Activated CD4-positive, alpha-beta T cell treated with anti-CD3 and anti-CD28 coated beads for 4 hours (primary cell): ENCODE measurements at regions not wholly inside any gene's neighbourhood (a gene's known extent, or its start where the extent isn't known, plus 50 kb on each side); places are given as distances from the start of the nearest gene placed in this dataset.
"Not testable (repeated sequence)": the region's sequence is repeated elsewhere in the genome, so short reads cannot be mapped to it uniquely, and the experiment has no call there.

Experiments used
- DNase-seq, 2 donors: peaks; one replicate each; pipeline ENCODE4 v3.0.0-alpha.2; 2020

DNA sequence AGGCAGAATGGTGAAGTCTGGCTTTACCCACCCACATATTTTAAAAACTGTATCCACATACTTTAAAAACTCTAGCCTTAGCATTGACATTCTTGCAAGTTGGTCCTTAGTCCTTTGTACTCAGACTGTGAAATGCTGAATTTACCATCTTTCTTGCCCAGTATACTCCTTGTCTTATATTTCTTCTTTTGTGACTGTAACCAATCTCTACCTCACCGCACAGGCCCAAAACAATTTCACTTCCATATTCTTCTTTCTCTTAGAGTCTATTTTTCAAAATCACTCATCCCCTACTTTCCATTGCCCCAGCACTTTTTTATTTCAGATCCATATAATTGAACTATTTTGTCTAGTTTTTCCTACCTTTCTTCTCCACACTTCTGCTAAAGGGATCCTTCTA, 892.4 kb upstream of the B3GALT2 start:
- no peak for DNase-seq

DNA sequence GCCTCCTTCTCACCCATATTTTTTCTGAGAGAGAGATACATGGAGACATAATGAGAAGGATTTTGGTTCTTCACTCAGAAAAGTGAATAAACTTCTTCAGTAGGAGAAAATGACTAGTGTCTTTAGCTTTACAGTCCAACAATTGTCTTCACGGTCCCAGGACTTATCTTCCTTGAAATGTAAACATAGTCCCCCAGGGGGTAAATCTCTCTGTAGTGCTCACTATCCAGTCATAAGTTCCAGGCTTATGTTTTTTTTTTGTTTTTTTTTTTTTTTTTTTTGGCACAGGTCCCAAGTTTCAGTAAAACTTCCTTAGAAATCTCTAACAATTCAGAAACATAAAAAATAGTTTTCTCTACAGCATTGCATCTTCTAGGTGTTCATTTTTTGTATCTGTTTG, 890.2 kb upstream of the B3GALT2 start:
- DNase-seq: no peak

DNA sequence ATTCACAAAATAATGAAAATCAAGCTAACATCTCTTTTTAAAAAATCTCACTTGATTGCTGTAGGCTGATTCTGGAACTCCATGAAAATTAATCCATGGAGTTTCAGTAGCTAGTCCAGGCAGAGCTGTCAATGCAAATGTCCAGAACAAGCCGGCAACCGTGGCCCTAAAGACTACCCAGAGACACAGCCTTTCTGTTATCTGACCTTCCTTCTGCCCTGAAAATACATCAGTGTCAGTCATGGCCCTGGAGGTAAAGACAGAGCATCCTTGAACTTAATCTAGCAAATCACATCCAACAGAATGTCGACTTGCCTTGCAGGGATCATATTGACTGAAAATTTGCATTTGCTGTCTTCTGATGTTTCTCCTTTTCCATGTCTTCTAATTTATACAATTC, 887.4 kb upstream of the B3GALT2 start:
- DNase-seq: no peak

DNA sequence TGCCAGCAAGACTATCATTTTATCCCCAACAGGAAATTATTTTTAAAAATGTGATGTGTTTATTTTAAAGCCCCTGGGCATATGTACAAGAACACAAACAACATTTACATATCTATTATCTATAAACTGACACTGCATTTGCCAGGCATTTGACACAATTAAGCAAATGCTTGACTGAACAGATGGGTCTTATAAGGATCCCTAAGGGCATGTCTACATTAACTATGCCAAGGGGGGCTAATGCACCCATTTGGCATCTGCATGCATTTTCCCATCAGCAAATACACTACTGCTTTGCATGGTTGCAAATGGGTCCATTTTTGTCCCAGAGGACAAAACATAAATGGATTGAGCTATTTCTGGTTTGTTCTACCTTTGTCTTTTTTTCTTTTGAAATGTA, 884.8 kb upstream of the B3GALT2 start:
- DNase-seq: no peak

DNA sequence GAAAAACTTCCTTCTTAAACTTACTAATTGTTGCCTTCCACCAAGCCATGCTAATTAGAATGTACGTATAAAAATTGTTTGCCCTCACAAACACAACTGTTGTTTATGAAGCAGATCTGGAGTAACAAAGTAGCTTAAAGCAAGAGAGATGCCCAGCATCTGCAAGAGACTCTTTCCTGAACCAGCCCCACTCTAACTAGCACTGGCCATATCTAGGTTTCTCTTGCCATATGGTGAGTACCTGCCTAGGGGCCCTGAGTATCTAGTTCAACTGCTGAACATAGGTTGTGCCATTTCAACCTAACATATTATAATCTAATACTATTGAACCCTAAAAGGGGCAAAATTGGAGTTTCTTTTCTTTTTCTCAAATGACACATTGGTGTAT, 883.4 kb upstream of the B3GALT2 start:
- DNase-seq: no peak

DNA sequence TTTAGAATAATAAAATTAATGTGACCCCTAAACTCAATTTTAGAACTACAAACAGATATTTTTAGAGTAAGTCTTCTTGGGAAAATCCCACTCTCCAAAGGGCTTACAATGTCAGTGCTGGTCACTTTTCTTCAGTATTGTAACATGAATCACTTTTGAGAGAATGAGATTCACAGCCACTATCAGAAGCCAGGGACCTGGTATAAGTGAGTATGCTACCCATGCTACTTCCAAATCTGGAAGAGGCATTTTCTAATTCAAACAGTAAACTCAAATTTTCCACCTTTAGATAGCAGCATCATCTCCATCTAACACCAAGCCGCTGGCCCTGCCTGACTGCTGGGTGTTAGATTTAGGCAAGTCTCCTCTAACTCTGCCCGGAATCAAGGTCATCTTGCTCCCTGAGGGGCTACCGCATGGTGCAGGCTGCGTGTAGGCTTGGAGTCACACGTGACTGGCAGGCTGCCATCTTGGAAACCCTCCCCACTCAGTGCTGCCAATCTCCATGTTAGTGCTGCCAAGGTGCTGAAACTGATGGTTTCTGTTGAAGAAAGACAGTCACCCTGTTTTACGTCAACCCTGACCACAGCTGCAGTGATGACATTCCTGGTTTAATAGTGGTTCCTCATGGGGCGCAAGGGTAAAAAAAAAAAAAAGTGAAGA, 882.9 kb upstream of the B3GALT2 start:
- no peak for DNase-seq

DNA sequence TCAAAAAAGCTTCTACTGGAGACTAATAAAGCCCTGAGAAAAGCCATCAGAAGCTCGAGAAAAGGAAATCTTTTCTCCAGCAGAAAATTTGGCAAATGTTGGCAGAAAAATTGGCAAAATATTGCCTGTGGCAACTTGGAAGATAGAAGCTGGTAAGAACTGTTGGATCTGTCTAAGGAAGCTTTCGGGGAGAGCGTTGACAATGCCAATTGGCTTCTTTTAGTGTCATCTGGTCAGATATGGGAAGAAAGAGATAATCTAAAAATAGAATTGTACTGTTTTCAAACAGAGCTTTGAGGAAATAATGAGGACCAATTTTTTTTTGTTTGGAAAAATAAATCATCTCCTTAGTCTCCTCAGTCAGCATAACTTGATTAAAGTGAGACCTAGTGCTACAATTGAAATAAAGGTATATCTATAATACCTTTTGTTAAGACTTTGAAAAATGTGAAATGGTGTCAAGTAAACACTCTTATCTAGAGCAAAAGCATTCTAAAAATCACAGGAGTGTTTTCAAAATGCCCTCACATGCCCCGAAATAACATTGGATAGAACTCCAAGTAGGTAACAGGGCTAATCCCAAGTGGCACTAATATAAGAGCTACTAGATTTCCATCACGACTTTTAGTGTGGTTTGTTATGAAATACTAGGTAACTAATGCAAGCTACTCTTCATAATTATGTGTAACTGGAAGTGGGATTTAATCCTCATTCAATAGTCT, 882.2 kb upstream of the B3GALT2 start:
- DNase-seq: no peak

DNA sequence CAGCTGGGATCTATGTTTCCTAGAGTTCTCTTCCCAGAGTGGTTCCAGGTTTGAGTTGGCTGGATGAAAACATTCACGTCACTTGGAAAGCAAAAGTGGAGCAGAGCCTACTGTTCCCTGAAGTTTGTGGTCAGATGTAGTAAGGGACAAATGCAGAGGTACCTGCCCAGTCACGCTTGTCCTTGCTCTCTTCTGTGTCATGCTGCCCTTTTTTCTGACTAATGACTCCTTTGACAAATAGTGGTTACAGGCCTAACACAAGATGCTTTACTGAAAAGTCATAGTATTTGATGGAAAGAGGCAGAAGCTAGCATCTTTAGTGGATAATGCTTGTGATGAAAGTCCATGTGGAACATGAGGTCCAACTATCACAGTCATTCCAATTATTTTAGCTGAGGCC, 881.4 kb upstream of the B3GALT2 start:
- DNase-seq: no peak

DNA sequence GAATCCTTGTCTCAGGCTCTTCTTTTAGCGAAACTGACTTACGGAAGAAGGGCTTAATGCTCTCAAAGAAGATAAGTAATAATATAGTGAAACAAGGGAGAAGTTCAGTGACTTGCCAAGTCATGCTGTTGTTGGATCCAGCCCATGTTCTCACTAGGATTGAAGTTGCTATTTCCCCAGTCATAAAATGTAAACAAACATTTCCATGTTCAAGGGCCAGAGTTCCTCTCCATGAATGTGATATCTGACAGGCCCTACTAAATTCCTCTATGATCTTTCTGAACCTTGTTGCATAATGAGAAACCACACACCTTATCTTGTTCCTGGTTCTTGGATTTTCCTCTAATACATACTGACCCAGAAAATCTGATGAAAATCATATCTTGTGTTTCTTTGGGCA, 876.5 kb upstream of the B3GALT2 start:
- no peak for DNase-seq

DNA sequence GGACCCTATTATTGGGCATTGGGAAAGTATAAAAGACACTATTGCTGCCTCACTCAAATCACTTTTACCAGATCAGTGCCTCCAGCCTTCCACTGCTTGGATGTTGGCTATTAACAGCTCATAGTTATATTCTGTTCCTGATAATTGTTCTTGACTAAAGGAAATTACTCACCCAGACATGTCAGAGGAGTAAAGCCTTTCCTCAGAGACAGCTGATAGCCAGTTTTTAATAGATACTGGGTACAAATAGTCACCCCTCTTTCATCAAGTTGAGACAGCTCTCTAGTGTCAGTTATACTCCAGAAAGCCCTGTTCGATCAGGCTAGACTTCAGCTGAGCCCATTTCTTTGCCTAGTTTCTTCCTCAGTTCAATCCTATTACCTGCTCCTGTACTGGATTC, 876.1 kb upstream of the B3GALT2 start:
- no peak for DNase-seq

DNA sequence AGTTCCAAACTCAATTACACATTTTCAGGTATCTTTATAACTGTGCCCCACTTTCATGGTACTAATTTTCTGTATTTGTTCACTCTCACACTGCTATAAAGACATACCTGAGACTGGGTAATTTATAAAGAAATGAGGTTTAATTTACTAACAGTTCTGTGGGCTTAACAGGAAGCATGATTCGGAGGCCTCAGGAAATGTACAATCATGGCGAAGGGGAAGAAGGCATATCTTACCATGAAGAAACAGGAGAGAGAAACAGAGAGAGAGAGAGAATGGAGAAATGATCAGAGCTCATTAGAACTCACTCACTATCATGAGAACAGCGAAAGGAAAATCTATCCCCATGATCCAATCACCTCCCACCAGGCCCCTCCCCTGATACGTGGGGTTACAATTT, 874.1 kb upstream of the B3GALT2 start:
- DNase-seq: no peak

DNA sequence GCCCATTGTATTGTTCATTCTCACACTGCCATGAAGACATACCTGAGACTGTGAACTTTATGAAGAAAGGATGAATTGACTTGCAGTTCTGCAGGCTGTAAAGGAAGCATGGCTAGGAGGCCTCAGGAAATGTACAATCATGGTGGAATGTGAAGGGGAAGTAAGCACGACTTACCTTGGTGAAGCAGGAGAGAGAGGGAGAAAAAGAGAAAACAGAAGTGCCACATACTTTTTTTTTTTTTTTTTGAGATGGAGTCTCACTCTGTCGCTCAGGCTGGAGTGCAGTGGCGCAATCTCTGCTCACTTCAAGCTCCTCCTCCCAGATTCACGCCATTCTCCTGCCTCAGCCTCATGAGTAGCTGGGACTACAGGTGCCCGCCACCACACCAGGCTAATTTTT, 871.9 kb upstream of the B3GALT2 start:
- DNase-seq: not testable (repeated sequence)

DNA sequence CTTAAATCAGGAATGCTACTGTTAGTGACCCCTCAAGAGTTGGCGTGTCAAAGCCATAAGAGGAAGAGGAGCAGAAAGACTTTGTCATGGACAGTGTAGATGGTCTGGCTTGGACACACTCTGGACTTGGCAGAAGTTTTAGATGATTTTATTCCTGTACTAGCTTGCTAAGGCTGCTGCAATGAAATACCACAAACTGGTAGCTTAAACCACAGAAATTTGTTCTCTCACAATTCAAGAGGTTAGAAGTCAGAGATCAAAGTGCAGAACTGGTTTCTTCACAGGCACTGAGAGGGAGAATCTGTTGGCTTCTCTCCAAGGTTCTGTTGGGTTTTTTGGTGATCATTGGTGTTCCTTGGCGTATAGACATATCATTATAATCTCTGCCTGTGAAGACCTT, 869.8 kb upstream of the B3GALT2 start:
- DNase-seq: peak in 1 of 2 donors; percentile 18

DNA sequence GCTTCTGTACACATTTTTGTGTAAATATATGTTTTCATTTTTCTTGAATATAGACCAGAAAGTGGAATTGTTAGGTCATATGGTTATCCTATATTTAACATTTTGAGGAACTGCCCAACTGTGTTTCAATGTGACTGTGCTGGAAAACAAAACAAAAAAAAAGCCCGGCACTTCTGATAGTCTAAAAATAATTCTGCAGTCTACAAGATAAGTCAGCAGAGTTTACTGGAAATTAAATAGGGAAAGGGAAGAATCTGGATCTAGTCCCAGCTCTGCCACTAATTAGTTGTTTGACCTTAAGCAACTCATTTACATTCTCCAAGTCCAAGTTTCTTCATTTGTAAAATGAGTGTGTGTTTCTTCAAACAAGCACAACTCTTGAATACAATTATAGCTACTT, 869.1 kb upstream of the B3GALT2 start:
- DNase-seq: no peak

DNA sequence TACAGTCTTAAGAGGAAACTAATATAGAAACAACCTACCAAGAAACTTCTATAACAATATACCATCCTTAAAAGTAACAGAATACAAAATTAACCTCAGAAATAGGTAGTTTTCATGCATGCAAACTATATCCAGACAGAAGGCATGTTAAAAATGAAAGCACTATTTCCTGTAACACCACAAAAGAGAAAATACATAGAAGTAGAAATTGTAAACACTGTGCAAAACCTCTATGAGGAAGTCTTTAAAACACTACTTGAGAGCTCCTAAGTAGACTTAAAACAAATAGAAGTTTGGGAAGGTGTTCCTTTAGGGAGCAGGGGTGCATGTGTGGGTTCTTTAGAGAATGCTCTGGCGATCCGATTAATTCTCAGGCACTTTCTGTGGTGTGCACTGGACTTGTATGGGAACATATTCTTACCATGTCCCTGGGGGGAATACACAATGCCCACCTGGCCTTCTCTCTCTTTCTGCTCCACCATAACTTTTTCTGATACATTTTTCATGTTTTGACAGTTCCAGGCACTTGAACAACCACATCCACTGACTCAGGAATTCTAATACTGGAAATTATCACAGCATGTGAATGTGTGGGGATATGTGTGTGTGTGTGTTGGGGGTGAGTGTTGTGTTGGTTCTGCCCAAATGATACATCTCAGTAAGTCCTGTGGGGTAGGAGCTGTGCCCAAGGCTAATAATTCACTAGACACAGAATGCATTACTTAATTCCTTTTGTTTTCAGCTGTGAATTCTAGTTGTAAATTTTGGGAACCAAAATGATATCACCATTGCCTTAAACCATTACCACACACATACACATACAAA, 866.3 kb upstream of the B3GALT2 start:
- DNase-seq: no peak

DNA sequence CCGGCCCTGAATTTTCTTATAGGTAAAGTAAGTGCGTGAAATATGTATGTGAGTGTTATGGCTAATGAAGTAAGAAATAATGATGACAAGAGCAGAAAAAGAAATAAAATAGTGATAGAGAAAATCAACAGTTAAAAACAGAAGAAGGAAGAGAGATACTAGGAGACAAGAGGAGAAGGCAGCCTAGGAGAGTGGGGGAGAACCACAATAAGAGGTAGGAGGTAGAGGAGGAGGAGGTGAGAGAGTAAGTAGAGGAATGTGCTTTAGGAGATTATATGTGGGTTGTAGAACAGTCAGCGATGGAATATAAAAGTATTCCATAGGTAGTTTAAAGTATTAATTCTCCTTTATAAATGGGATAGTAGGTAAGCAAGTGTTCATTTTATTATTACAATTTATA, 861.5 kb upstream of the B3GALT2 start:
- DNase-seq: no peak

DNA sequence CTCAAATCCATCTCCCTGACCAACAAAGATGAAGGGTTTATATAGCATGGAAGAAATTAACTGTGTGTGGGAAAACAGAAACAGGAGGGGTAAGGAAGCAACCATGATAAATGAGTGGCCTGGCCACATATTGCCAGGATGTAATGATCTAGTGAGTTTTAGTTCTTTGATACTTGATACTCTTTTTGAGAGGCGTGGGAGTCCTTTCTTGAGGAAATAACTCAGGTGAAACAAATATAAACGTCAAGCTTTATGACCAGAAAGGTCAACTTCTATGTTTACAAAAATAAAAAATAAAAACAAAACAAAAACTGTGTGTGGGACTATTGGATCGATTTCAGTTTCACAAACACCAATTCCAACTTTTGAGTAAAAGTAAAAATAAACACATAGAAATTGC, 860.8 kb upstream of the B3GALT2 start:
- DNase-seq: no peak

DNA sequence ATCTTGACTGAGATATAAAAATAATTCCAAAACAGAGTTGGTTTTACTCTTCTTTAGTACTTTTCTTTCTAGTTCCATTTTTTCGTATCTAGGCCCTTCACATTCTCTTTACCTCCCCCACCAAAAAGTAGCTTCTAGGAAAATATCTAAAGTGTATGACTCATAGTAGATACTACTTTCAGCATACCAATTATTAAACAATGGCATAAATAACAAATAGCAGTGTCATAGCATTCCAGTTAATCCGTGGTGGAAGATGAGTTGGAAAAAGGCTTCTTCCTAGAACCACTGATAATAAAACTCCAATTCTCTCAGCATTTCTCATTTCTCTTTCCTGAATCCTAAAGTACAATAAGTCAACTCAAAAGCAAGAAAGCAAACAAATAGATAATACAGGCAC, 859.0 kb upstream of the B3GALT2 start:
- DNase-seq: no peak

DNA sequence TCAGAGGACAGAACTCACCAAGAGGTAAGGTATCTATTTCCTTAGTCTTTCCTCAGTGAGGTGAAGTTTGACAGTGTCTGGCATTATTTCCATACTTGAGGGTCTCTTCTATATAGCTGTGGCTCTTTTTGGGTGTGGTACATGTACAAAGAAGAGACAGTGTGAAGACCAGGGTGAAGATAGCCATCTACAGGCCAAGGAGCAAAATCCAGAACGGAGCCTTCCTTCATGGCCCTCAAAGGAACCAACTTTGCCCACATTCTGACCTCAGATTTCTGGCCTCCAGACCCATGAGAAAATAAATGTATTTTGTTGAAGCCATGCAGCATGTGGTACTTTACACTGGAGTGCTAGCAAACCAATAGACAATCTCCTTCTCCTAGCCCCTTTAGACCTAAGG, 858.5 kb upstream of the B3GALT2 start:
- no peak for DNase-seq

DNA sequence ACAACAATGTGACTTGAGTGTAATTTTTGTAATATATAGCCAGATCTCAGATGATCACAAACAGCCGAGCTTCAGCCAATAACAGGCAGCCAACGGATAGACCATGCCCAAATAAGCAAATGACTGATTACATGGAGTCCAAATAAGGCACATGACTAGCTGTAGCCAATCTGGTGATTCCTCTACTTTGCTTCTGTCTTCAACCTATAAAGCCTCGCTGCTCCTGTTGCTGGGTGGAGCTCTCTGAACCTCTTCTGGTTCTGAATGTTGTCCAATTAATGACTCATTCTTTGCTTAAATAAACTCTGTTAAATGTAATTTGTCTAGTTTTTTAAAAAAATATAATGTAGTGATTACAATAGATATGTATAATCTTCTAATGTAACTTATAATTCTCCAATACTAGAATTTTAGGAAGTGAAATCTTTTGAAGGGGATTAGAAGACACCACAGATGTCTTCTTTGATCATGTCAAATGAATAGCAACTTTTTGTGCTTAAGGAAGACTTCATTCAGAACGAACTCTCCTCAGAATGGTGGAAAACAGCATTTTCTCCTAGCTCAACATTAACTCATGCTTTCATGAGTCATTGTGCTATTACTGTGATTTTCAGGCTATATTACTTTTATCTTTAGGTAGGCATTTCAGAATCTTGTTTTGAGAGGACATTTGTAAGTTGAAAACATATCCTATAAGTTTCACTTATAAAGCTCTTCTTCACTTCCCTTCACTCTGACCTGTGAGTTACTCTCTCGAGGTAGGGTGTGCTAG, 857.8 kb upstream of the B3GALT2 start:
- no peak for DNase-seq

DNA sequence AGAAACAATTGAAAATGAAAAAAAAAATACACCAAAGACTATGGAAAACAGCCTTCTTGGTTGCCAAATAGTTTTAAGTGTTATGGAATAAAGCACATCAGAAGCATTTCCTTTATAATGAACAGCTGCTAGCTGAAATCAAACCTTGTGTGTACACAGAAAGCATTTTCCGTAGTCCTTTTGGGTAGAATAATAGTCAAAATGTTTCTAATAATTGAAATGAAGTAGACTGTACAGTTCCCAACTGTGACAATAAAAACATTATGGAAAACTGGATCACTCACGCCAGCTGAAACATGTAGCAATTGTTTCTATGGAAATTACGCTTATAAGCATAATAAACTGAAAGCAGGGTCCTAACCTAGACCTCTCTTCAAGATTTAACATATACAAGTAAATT, 856.3 kb upstream of the B3GALT2 start:
- no peak for DNase-seq

DNA sequence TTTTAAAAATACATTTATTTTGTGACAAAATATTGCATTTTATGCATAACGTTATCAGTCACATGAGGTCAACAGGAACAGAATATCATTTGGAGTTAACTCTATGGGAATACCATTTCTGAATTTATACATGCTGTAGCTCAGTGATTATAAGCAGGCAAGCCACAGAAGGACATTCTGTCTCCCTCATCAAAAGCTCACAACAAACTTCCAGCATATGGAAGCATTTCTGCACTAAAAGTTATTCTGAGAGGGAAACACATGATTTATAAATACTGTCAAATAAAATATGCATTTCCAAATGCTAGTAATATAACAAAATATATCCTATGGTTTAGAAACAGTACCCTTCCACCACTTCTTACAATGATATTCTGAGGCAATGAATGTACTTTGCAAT, 854.1 kb upstream of the B3GALT2 start:
- no peak for DNase-seq

DNA sequence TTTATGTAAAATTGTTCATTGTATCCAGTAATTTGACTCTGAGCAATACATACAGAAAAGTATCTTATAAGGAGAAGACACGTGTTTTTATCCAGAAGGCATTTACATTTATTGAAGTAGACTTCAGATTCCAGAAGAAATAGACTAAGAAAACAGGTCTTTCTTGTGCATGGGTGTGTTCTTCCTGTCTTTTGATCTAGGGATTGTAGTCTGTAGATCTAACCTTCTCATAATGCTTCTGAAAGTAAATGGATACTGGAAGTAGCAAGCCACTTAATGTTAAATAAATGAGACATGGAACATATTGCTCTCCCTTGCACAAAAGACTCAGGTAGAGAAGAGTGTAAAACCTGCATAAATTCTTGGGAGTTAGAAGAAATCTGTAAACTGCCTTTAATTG, 853.2 kb upstream of the B3GALT2 start:
- no peak for DNase-seq
